ENCODE measurements at regions not wholly inside any gene's neighbourhood (a gene's known extent, or its start where the extent isn't known, plus 50 kb on each side); places are given as distances from the start of the nearest gene placed in this dataset.

GRCh38 chr2:35104309-35104708, 1251.3 kb upstream of the CRIM1 start (continued):
- no peak for TF ChIP-seq TAF7 (optimal IDR thresholded peaks at IDR 0.05; ENCODE audit: borderline replicate concordance, low read depth, low read length)
- TF ChIP-seq SP2 (IDR thresholded peaks at IDR 0.05; ENCODE audit: low read length) = no peak
- no peak for TF ChIP-seq TBP (IDR thresholded peaks at IDR 0.05; ENCODE audit: low read depth, low read length)
- TF ChIP-seq EP300 (IDR thresholded peaks at IDR 0.05; ENCODE audit: borderline replicate concordance in 1 of 2, low read depth in 2 of 2, low read length in 2 of 2) = no peak
- no peak for TF ChIP-seq CEBPB (IDR thresholded peaks at IDR 0.05; ENCODE audit: low read depth, low read length)

Measured in H1 (cell line).